Testis (tissue), 2 donors: ENCODE measurements at regions not wholly inside any gene's neighbourhood (a gene's known extent, or its start where the extent isn't known, plus 50 kb on each side); places are given as distances from the start of the nearest gene placed in this dataset.

ENCODE experiments used
- POLR2A ChIP-seq: fragments of 450-650 bp; IDR thresholded peaks from one replicate; pipeline ENCODE4 v1.6.1; 2017; ENCODE audit warnings: antibody characterized with exemption, mild to moderate bottlenecking, moderate library complexity
- TF ChIP-seq, protein P1 (sequence below), 3 experiments: fragments of 450-650 bp in 2 of 3; fragments of 200-600 bp in 1 of 3; sonication (generic) in 1 of 3; IDR thresholded peaks; one replicate each; pipeline ENCODE4 v1.5.1; 2016 to 2019; ENCODE audit warnings: antibody characterized with exemption in 3 of 3, mild to moderate bottlenecking in 2 of 3, moderate library complexity in 1 of 3

DNA sequence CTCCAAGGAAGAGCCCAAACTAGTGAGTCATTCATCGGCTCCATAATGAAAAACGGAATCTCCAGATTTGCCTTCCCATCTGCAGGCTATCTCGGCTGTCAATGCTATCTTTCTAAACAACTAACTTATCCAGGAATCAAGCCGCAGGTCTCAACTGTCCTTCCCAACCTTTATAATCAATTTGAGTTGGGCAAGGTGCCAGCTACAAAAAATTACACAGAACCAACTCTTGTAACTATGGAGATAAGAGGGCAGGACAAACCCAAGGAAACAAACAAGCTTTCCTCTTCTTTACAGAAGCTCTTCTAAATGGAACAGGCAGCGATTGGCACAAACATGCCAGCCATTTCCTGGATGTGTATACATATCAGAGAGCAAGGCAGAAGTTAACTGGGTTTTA lies 61.2 kb upstream of the RAI2 start:
- TF ChIP-seq, protein P1, sequence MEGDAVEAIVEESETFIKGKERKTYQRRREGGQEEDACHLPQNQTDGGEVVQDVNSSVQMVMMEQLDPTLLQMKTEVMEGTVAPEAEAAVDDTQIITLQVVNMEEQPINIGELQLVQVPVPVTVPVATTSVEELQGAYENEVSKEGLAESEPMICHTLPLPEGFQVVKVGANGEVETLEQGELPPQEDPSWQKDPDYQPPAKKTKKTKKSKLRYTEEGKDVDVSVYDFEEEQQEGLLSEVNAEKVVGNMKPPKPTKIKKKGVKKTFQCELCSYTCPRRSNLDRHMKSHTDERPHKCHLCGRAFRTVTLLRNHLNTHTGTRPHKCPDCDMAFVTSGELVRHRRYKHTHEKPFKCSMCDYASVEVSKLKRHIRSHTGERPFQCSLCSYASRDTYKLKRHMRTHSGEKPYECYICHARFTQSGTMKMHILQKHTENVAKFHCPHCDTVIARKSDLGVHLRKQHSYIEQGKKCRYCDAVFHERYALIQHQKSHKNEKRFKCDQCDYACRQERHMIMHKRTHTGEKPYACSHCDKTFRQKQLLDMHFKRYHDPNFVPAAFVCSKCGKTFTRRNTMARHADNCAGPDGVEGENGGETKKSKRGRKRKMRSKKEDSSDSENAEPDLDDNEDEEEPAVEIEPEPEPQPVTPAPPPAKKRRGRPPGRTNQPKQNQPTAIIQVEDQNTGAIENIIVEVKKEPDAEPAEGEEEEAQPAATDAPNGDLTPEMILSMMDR (IDR thresholded peaks at IDR 0.05): no peak
- no peak for TF ChIP-seq POLR2A
